ENCODE measurements at regions not wholly inside any gene's neighbourhood (a gene's known extent, or its start where the extent isn't known, plus 50 kb on each side); places are given as distances from the start of the nearest gene placed in this dataset.
A peak's percentile ranks its signal among the peaks of the same experiment; 100 is the strongest.
"Not testable (repeated sequence)": the region's sequence is repeated elsewhere in the genome, so short reads cannot be mapped to it uniquely, and the experiment has no call there.

- DNase-seq, result no peak
Measured at GRCh38 chr6:150495126-150495525, 104.6 kb upstream of the PLEKHG1 start.

- no peak for DNase-seq
Measured at GRCh38 chr6:150496629-150497028, 103.1 kb upstream of the PLEKHG1 start.

- DNase-seq, result no peak
Measured at GRCh38 chr6:150499882-150500312, 99.8 kb upstream of the PLEKHG1 start.

GRCh38 chr6:150500568-150500967, 99.1 kb upstream of the PLEKHG1 start:
- DNase-seq, result not testable (repeated sequence)

- DNase-seq, result no peak
Measured at GRCh38 chr6:150503041-150503440, 96.6 kb upstream of the PLEKHG1 start.

DNA sequence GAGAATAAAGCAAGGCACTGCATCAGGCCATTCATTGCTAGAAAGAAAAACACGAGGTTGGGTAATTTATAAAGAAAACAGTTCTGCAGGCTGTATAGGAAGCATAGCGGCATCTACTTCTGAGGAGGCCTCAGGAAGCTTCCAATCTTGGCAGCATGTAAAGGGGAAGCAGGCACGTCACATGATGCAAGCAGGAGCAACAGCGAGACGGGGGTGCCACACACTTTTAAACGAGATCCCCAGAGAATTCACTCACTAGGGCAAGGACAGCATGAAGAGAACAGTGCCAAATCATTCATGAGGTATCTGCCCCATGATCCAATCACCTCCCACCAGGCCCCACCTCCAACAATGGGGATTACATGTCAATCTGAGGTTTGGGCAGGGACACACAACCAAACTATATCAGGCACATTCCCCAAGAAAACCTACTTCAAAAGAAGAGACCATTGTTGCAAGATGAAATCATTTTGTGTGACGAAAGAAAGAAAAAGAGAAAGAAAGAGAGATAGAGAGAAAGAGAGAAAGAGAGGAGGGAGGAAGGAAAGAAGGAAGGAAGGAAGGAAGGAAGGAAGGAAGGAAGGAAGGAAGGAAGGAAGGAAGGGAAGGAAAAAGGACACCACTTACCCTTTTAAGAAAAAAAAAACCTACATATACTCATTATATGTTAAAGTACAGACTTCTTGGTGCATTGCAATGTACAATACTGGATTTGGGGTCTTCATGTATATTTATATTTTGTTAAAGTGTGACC, 95.9 kb upstream of the PLEKHG1 start:
- no peak for DNase-seq

GRCh38 chr6:150507361-150507760, 92.3 kb upstream of the PLEKHG1 start:
- DNase-seq, result not testable (repeated sequence)

DNA sequence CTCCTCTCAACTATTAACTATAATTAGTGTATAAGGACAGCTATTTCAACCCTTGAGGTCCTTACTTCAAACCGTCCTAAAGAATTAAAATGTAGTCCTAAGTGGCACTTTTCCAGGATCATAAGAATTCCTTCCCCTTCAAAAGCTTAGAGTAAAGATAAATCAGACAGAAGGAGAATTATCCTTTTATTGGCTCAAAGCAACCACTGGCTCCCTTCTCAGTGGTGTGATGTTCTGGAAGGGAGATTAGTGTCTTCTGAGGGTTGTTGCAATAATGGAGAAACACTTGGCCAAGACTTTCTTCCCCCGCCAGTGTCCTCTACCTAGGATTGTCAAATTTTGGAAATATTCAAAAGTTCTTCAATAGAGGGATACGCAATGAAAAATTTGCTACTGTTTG, 89.1 kb upstream of the PLEKHG1 start:
- no peak for DNase-seq

DNA sequence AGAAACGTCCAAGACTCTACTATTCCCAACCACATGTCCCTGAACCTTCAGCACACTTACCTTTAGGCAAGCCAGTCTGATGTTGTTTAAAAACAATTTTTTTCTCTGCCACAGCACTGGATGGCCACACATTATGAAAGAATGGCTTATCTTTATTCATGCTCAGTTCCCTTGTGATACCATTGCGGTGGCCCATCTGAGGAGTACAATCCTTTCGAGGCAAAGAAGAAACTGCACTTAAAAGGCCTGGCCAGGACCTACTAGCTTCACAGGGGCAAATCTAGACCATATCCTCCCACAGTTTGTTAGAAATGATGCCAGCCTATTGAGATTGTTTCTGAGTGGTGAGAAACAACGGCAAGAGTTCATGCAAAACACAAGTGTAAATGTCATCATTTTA, 88.4 kb upstream of the PLEKHG1 start:
- no peak for DNase-seq

GRCh38 chr6:150514806-150515380, 84.8 kb upstream of the PLEKHG1 start:
- no peak for DNase-seq

DNA sequence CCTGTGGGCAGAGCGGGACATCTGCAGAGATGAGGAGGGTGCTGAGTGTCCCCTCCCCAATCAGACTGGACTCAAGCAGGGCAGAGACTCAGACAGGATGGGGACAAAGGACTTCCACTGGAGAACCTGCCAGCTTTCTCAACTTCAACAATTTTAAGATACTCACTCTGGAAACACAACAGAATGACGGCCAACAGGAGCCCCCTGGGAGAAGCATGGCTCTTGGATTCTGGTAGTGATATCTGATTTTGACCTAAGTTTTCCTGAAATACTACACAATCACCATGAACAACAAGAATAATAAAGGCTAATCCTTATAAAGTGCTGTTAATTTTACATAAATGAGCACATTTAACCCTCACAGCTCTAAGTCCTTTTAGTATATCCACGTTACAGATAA, 83.5 kb upstream of the PLEKHG1 start:
- no peak for DNase-seq

- no peak for DNase-seq
Measured at GRCh38 chr6:150517175-150517574, 82.5 kb upstream of the PLEKHG1 start.

GRCh38 chr6:150521482-150521881, 78.2 kb upstream of the PLEKHG1 start:
- no peak for DNase-seq

- not testable (repeated sequence) for DNase-seq
Measured at GRCh38 chr6:150523216-150523615, 76.5 kb upstream of the PLEKHG1 start.

- no peak for DNase-seq
Measured at GRCh38 chr6:150525300-150525699, 74.4 kb upstream of the PLEKHG1 start.

DNA sequence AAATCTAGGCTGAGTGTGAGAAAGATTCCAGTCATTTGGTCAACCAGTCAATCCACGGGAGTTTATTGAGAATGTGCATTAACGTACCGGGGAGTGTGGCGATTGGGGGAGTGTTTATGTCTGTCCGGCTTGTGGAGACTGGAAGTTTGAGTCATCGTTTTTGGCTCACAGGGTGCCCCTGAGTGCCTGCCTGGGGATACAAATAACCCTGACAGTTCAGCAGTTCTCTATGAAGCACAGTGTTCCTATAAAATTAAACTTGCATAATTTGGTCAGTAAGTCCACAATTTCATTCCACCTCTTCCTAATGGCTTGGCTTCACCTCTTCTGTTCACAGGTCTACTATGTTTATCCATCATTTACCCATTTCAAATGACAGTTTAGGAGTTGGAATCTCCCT, 72.6 kb upstream of the PLEKHG1 start:
- no peak for DNase-seq

GRCh38 chr6:150528648-150529285, 70.9 kb upstream of the PLEKHG1 start:
- peak in 8 of 58 donors; percentile 1 to 12 (median 6) for DNase-seq

- DNase-seq, result no peak
Measured at GRCh38 chr6:150529646-150530045, 70.0 kb upstream of the PLEKHG1 start.

DNA sequence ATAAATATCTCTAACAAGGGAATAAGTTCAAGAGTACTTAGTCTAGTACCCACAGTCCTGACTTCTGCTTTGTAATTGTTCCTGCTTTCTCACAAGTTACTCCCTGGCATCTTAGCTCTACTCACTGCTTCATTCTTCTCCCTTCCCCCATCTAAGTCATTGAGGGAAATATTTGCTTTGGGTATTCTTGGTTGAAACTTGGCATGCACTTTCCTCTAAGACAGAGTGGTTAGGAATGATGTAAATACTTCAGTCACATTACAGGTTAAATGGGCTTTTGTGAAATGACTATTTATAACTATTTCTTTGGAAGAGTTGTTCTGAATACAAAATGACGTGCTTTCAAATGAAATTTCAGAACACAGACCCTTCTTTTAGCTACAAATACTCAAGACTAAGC, 67.7 kb upstream of the PLEKHG1 start:
- no peak for DNase-seq

- DNase-seq, result no peak
Measured at GRCh38 chr6:150534553-150534952, 65.1 kb upstream of the PLEKHG1 start.

DNA sequence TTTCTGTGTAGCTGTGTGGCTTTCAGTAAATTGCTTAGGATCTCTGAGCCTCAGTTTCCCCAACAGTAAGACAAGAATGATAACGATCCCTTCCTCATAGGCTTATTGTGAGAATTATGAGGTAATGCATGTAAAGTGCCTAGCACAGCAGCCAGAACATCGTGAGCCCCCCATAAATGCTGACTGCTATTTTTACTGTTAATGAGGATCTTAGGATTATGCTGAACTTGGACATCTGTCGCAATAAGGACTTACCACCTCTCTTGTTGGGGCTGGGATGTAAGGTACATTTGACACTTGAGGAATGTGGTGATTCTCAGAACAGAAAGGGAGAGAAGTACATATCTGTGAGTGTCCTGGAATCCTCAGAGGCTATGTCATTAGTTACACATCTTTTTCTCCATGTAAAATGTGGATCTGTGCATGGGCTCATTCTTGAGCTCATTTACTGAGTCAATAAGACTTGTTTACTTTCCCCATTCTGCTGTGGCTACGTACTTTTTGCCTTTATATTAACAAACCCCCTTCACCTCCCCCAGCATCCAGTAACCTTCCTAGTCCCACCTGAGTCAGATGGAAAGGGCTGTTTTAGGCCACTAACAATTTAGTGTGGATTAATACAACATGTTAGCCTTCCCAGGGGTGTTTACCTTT, 64.4 kb upstream of the PLEKHG1 start:
- DNase-seq, result no peak

DNA sequence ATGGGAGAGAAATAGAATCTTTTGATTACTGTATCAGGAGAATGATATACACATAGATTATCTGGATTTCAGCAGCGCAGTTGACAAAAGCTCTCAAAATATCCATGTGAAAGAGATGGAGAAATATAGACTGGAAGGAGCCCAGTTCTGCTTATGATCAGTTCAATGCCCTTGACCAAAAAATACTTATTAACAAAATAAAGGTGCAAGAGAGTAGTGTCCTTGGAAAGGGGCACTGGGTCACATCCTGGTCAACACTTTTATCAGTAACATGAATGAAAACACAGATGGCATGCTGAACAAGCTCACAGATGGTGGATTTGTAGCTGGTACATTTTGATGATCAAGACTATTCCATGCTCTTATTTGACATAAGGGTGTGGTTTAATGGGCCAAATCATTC, 63.9 kb upstream of the PLEKHG1 start:
- DNase-seq, result no peak
